Astrocyte (in vitro differentiated cells and primary cell): ENCODE measurements at regions not wholly inside any gene's neighbourhood (a gene's known extent, or its start where the extent isn't known, plus 50 kb on each side); places are given as distances from the start of the nearest gene placed in this dataset.
A peak's percentile ranks its signal among the peaks of the same experiment; 100 is the strongest.
"Not testable (repeated sequence)": the region's sequence is repeated elsewhere in the genome, so short reads cannot be mapped to it uniquely, and the experiment has no call there.

Source experiments
- DNase-seq: peaks from one replicate; pipeline ENCODE4 v3.0.0-alpha.2; 2010; ENCODE audit warnings: low read depth
- FAIRE-seq: peaks from 2 replicates; lab custom pipeline; 2011; peaks lifted over from hg19 to GRCh38; lab: Jason Lieb, UNC
- H2AFZ ChIP-seq: 2 replicates; pipeline ENCODE4 v1.6.0; 2012; ENCODE audit warnings: low read depth, low read length, inconsistent platforms
- H3K27ac ChIP-seq: 2 replicates; pipeline ENCODE4 v1.5.1; 2011; ENCODE audit warnings: low read depth, low read length, inconsistent platforms
- H3K27me3 ChIP-seq: 2 replicates; pipeline ENCODE4 v1.6.0; 2011; ENCODE audit warnings: low read length, inconsistent platforms; ENCODE audit not compliant: insufficient read depth
- H3K36me3 ChIP-seq: 2 replicates; pipeline ENCODE4 v1.5.1; 2011; ENCODE audit warnings: low read length, inconsistent platforms; ENCODE audit not compliant: insufficient read depth
- H3K4me1 ChIP-seq: 2 replicates; pipeline ENCODE4 v1.5.1; 2011; ENCODE audit warnings: low read length, inconsistent platforms; ENCODE audit not compliant: insufficient read depth
- H3K4me2 ChIP-seq: 2 replicates; pipeline ENCODE4 v1.6.0; 2012; ENCODE audit warnings: low read length, inconsistent platforms
- H3K4me3 ChIP-seq: 2 replicates; pipeline ENCODE4 v1.5.1; 2011; ENCODE audit warnings: low read depth, mild to moderate bottlenecking, low read length, inconsistent platforms; ENCODE audit not compliant: insufficient read depth
- H3K79me2 ChIP-seq: 2 replicates; pipeline ENCODE4 v1.6.0; 2012; ENCODE audit warnings: mild to moderate bottlenecking, low read length, inconsistent platforms; ENCODE audit not compliant: insufficient read depth
- H3K9ac ChIP-seq: 2 replicates; pipeline ENCODE4 v1.6.0; 2012; ENCODE audit warnings: mild to moderate bottlenecking, low read length, inconsistent platforms
- H3K9me3 ChIP-seq: 2 replicates; pipeline ENCODE4 v1.5.1; 2012; ENCODE audit warnings: low read depth, mild to moderate bottlenecking, low read length, inconsistent platforms; ENCODE audit not compliant: insufficient read depth
- H4K20me1 ChIP-seq: 2 replicates; pipeline ENCODE4 v1.6.0; 2012; ENCODE audit warnings: low read length, inconsistent platforms; ENCODE audit not compliant: insufficient read depth
- H3K27ac Mint-ChIP-seq: one replicate; pipeline ENCODE4 v1.8.0; 2021; ENCODE audit warnings: mild to moderate bottlenecking, mixed read lengths; ENCODE audit not compliant: unreplicated experiment
- H3K27me3 Mint-ChIP-seq: one replicate; pipeline ENCODE4 v1.8.0; 2021; ENCODE audit warnings: low read depth, mixed read lengths; ENCODE audit not compliant: unreplicated experiment
- H3K36me3 Mint-ChIP-seq: one replicate; pipeline ENCODE4 v1.8.0; 2021; ENCODE audit warnings: low read depth, mixed read lengths; ENCODE audit not compliant: unreplicated experiment
- H3K4me1 Mint-ChIP-seq: one replicate; pipeline ENCODE4 v1.8.0; 2021; ENCODE audit warnings: low read depth, mixed read lengths; ENCODE audit not compliant: unreplicated experiment
- H3K4me3 Mint-ChIP-seq: one replicate; pipeline ENCODE4 v1.8.0; 2021; ENCODE audit warnings: mild to moderate bottlenecking, moderate library complexity, mixed read lengths; ENCODE audit not compliant: unreplicated experiment
- H3K9me3 Mint-ChIP-seq: one replicate; pipeline ENCODE4 v1.8.0; 2021; ENCODE audit warnings: mild to moderate bottlenecking, mixed read lengths; ENCODE audit not compliant: unreplicated experiment
- CTCF ChIP-seq: IDR thresholded peaks from 2 replicates; pipeline ENCODE4 v1.5.1; 2011; ENCODE audit warnings: low read depth, mild to moderate bottlenecking, inconsistent platforms, low read length, moderate library complexity; ENCODE audit not compliant: insufficient read depth
- EZH2 ChIP-seq: IDR thresholded peaks from 2 replicates; pipeline ENCODE4 v1.6.1; 2012; ENCODE audit warnings: mild to moderate bottlenecking, low read length, inconsistent platforms; ENCODE audit not compliant: insufficient read depth

DNA sequence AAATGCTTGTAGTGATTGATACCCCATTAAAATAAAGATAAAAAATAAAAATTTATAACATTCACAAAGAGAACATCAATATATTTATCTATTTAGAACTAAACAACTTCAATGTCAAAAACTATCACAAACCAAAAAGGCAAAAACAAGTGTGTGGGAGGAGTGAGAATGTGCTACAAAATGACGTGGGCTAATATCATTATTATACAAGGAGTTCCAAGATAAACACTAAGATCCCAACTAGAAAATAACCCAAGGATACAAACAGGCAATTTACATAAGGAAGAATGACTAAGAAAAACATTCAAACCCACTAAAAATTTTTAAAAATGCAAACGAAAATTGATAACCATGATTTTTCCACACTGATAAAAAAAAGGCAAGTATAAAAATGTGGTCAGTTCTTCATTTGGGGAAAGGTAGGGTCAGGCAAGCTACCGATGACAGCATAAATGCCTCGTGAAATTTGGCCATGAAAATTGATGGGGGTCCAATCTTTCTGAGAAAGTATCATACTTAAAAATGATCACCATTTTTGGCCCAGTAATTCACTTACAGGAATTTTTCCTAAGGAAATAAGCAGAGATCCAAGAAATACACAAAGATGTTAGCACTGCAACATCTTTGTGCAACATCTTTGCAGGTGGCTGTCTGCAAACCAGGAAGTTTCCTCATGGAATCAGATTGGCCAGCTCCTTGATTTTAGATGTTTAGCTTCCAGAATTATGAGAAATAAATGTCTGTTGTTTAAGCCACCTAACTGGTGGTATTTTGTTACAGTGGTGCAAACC, 140.2 kb downstream of the TMEM200A start:
- H3K4me1 Mint-ChIP-seq, result peaks cover 7% of the 10 kb centered on the region
- H3K9me3 ChIP-seq, result no peaks in the 10 kb centered on the region
- H3K36me3 ChIP-seq, result no peaks in the 10 kb centered on the region
- H3K27ac Mint-ChIP-seq, result no peak overlapping the region
- H3K27ac ChIP-seq, result no peak overlapping the region
- H3K27me3 Mint-ChIP-seq, result no peaks in the 10 kb centered on the region
- no peak for TF ChIP-seq CTCF
- TF ChIP-seq EZH2, result no peak
- H3K79me2 ChIP-seq, result no peaks in the 10 kb centered on the region
- H3K4me2 ChIP-seq, result no peak overlapping the region
- H4K20me1 ChIP-seq, result no peaks in the 10 kb centered on the region
- H3K36me3 Mint-ChIP-seq, result no peaks in the 10 kb centered on the region
- DNase-seq (peak; percentile 24), FAIRE-seq (peak; percentile 5)
- H3K4me3 ChIP-seq, result no peak overlapping the region
- no peaks in the 10 kb centered on the region for H3K27me3 ChIP-seq
- H2AFZ ChIP-seq, result no peak overlapping the region
- no peak overlapping the region for H3K9ac ChIP-seq
- peaks cover 2% of the 10 kb centered on the region for H3K4me1 ChIP-seq
- no peak overlapping the region for H3K4me3 Mint-ChIP-seq
- peaks cover 4% of the 10 kb centered on the region for H3K9me3 Mint-ChIP-seq

- not testable (repeated sequence) for H3K4me1 ChIP-seq, H3K4me3 Mint-ChIP-seq, H3K36me3 Mint-ChIP-seq, FAIRE-seq, H3K27ac Mint-ChIP-seq, H2AFZ ChIP-seq, H3K9me3 Mint-ChIP-seq, H3K4me2 ChIP-seq, H3K9me3 ChIP-seq, H3K79me2 ChIP-seq, H3K9ac ChIP-seq, H3K36me3 ChIP-seq, H3K27me3 Mint-ChIP-seq, H3K27me3 ChIP-seq, H3K4me1 Mint-ChIP-seq, H4K20me1 ChIP-seq, H3K27ac ChIP-seq, H3K4me3 ChIP-seq
- peak; percentile 21 for DNase-seq
Observed at GRCh38 chr6:130507005-130507665, 141.3 kb downstream of the TMEM200A start.

GRCh38 chr6:130507666-130508028, 141.8 kb downstream of the TMEM200A start:
- no peak for TF ChIP-seq EZH2
- no peak for TF ChIP-seq CTCF
- no peak for FAIRE-seq
- H3K27me3 ChIP-seq, result no peaks in the 10 kb centered on the region
- no peaks in the 10 kb centered on the region for H3K9me3 ChIP-seq
- Mint-ChIP-seq H3K9me3 (peaks cover 5% of the 10 kb centered on the region), H3K4me3 (no peak overlapping the region), H3K36me3 (no peaks in the 10 kb centered on the region), H3K27ac (no peak overlapping the region), H3K27me3 (no peaks in the 10 kb centered on the region), H3K4me1 (peaks cover 3% of the 10 kb centered on the region)
- DNase-seq, result no peak
- no peak overlapping the region for H3K4me3 ChIP-seq
- H2AFZ ChIP-seq, result no peak overlapping the region
- H3K79me2 ChIP-seq, result no peaks in the 10 kb centered on the region
- no peak overlapping the region for H3K4me2 ChIP-seq
- no peaks in the 10 kb centered on the region for H3K36me3 ChIP-seq
- H3K9ac ChIP-seq, result no peak overlapping the region
- no peaks in the 10 kb centered on the region for H4K20me1 ChIP-seq
- H3K4me1 ChIP-seq, result no peaks in the 10 kb centered on the region
- no peak overlapping the region for H3K27ac ChIP-seq
